HG02970 (cell line): ENCODE measurements at regions not wholly inside any gene's neighbourhood (a gene's known extent, or its start where the extent isn't known, plus 50 kb on each side); places are given as distances from the start of the nearest gene placed in this dataset.

ENCODE experiments used
- ATAC-seq: cut with Tn5 transposase; IDR thresholded peaks from one replicate; pipeline ENCODE4 v1.9.1; 2021; ENCODE audit warnings: mild to moderate bottlenecking, moderate library complexity, moderate number of reproducible peaks; ENCODE audit not compliant: unreplicated experiment, low FRiP score

DNA sequence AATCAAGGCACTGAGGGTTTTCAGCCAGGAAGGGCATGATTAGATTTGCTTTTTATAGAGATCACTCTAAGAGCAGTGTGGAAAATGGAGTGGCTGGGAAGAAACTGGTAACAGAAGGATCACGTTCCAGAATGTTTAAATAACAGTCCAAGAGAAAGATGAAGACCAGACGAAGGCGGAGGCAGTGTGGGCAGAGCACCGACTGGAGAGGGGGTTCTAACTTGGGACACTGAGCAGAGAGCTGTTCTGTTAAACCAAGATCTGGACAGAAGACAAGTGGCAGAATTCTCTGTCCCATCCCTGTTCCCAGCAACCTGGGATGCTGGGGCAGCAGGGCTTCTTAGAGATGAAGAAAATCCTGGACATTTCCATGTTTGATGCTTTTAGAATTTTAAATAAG is 249.1 kb upstream of the NR4A3 start:
- no peak for ATAC-seq

DNA sequence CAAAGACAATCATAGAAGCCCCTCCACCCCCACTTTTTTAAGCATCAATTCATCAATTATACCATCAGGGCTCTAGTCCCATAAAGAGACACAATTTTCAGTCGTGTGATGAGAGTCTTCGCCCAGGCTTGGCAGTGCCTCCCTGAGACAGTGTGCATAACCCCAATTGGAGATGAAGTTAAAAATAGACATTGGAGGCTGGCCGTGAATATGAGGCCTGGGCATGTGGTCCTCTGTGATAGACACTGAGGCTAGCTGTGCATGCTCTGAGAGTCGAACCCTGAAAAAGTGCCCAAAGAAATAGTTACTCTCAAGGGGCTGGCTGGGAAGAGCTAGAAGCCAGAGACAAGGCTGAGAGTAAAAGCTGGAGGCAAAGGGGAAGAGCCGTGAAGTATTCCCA is 248.6 kb upstream of the NR4A3 start:
- ATAC-seq: no peak

DNA sequence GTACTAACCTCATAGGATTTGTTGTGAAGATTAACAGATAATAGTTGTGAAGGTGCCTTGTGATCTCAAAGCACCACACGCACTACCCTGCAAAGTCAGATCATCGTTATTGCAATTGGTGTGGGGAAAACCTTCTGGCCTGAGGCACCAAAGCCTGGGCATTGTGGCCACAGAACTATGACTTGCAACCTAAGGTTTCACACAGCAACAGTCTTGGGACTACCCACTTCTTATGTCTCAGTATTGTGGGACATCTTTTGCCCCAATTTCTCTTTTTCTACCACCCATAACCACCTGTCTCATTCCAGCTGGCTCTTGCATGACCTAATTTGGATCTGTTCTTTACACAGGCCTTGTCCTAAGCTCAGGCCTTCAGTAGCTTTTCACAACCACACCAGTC is 247.8 kb upstream of the NR4A3 start:
- ATAC-seq: no peak

DNA sequence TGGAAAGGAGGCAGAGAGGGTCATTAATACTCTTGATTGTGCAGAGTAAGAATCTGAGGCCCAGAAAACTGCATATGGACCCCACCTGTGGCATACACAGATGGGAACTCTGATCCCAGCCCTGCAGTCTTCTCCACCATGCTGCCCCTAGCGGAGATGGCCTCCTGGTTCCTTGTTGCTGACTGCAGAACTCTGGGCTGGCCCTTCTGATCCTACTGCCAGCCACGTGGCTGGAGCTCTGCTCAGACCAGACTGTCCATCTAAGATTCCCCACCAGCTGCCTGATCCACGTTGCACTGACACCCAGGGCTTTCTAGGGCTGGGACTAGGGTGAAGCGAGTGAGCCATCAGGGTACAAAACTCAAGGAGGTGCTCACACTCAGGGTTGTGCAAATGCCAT is 245.7 kb upstream of the NR4A3 start:
- ATAC-seq: no peak

DNA sequence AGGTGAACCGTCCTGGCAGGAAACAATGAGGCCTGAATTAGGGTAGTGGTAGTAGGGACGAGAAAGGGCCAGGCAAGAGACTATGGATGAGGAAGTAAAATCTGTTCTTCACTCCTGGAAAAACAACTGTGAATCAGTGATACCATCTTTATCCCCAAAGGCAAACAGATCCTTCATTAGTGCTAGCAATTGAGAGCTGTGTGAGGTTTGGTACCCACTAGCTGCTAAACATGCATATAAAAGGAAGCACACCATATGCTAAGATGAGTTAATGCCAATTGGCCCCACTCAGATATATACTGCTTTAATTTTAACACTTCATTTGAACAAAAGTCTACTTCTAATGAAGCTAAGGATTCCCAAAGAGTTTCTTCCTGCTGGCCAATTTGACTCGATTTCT is 244.8 kb upstream of the NR4A3 start:
- ATAC-seq: no peak

DNA sequence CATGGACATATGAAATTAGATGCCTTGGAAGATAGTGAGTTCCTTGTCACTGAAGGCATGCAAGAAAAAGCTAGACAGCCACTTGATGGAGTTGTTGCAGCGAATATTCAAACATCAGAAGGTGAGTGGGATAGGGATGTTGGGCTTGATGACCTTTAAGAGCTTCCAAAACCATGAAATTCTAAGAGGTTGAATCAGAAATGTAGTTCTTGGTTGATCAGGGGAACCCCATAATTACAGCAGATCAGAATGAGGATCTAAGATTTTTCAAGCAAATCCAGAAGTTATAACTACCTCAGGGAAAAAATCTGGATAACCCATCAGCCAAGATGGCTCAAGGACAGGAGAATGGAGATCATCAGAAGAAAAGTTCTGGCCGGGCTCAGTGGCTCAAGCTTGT is 244.3 kb upstream of the NR4A3 start:
- ATAC-seq: no peak

DNA sequence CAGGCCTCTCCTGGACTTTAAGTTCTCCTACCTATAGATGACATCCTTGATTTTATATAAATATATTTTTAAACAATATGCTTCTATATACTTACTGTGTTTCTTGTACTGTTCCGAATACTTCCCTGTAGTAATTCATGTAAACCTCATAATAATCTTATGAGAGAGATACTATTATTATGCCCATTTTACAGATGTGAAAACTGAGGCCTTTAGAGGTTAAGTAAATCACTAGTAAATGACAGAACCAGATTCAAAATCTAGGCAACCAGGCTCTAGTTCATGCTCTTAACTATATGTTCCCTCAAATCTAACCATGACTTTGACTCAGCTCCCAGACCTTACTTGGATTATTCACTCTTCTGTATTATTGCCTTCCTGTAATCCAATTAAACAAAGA is 243.0 kb upstream of the NR4A3 start:
- ATAC-seq: no peak

DNA sequence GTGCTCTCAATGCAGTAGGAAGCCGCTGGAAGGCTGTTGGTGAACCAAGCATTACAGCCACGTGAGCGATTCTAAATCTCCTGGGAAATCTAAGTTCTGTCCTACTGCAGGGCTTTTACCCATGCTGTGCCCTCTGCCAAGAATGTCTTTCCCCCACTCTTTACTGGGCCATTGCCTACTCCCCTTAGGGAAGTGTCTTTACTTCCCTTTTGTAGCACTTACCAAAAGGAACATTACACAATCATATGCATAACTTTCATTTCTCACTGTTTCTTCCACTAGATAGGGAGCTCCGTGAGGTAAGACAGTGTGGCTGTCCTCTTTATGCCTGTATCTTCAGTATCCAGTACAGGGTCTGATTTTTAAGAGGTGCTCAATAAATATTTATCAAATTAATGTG is 241.7 kb upstream of the NR4A3 start:
- ATAC-seq: no peak

DNA sequence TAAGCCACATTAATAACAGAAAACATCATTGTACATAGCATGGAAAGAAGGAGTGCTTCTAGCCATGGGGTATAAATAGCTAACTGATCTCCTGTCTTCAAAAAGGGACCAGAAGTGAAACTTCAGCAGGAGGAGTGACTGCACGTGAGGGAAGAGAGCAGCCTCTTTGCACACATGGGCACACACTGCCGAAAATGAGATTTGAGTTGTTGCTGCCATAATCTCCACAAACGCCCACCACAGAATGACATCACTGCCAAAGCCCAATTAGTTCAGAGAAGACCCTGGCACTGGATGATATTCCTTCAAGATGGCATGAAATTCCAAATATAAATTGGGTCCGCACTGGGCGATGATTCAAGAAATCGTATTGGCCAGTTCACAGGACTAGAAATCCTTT is 238.9 kb upstream of the NR4A3 start:
- no peak for ATAC-seq

DNA sequence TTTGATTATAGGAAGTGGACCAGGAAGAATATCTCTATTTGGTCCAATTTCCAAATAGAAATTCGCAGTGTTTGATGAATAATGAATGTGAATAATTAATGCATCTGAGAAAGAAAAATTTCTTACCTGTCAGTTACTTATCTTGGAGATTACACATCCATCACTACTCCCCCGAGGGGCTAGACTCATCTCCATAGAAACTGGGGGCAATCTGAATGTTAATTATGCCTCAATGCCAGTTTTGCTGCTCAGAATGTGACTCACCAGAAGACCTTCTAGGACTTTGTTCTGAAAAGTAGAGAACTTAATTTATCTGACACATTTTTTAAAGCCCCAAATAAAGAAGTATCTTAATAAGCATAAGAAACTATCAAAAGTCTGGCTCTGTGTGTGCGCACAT is 233.4 kb upstream of the NR4A3 start:
- ATAC-seq: no peak

DNA sequence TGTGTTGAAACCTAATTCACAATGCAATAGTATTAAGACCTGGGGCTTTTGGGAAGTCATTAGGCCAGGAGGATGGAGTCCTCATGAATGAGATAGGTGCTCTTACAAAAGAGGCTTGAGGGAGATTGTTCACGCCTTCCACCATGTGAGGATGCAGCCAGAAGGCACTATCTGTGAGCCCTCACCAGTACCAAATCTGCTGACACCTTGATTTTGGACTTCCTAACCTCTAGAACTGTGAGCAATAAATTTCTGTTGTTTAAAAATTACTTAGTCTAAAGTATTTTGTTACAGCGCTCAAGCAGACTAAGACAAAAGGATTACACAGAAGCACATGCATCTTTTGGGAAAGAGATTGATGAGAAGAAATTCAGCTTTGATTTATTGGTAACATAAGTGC is 232.9 kb upstream of the NR4A3 start:
- no peak for ATAC-seq

DNA sequence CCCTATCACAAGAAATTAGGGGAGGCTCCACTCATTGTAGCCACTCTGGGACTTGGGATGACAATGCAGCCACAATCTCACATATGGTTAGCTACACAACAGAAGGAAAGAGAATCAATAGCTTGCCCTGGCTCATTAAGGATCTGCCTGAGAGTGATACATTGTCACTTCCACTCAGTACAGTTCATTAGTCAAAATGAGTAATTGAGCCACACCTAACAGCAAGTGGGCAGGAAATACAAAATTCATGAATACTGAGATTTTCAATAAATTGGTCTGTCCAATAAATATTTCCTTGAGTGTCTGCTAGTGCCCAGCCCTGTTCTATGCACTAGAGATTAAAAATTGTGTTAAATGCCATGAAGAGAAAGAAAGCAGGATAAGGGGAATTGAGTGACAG is 231.3 kb upstream of the NR4A3 start:
- no peak for ATAC-seq

DNA sequence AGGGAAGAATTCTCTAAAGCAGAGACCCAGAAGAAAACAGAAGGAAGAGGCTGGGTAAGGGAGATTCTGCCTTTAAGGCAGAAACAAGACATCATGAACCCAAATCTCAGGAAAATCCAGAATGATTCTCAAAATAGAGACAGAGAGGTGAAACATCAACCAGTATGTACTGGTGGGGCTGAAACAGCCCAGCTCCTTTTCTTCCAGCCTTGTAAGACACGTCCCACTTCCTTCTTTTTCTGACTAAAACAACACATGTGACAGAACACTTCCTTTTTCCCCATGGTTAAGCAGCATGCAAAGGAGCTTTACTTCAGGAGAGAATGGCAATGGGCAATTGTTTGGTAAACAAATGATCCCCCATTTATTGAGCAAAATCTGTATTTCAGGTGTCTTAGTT is 230.8 kb upstream of the NR4A3 start:
- no peak for ATAC-seq

DNA sequence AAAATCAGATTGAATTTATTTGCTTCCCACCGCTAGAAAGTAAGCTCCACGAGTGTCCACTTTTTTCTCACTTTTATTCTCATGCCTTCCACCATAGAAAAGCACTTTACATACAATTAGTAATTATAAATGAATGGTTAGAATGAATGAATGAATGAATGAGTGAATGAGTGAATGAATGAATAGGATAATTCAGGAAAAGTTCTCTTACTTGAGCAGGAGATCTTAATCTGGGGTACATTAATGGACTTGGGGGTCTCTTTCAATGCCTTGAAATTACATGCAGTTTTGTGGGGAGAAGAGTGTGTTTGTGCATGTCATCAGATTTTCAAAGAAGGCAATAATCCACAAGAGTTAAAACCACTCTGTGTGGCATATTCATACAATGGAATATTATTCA is 229.9 kb upstream of the NR4A3 start:
- no peak for ATAC-seq

DNA sequence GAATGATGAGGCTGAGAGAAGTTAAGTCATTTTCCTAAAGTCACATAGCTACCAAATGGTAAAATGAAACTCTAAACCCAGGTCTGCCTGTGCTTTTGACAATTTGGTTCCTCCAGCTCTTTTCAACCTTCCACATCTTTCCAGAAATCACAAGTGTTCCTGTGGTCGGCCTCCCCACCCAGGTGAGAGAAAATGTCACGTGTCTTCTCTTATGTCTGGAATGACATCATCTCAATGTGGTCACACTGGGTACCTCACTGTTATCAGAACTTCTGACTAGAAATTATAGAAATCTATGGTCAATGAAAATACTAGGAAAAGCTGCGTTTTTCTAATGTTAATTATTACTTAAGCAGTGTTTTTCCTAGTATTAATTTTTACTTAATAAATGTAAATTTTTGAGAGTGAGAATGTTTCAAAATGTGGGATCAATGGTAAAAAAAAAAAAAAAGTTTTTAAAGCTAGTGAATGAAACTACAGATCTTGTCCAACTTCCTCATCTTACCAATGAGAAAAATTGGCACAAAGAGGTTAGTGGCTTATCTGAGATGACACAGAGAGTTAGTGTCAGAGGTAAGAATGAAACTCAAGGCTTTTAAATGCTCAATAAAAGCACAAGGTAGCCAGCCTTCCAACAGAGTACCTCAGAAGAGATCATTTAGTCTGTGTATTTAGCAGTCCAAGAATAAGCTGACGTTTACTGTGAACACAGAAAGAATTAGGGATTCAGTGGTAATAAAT is 228.7 kb upstream of the NR4A3 start:
- ATAC-seq: no peak

DNA sequence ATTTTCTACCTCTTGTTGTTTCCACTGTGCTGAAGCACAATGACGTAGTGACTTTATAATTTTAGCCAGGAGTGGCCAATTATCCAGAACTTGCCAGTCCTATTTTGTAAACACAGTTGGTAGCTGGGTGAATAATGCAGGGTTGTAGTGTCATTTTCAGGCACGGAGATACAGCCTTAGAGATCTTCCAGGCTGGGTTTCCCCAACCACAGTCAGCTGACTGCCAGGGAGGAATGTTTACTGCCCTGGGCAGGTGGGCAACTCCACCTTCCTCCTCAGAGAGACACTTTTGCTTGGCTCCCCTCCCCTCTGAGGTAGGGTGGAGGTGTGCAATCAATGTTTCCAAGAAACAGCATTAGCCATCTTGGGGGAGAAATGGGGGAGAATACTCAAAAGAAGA is 228.1 kb upstream of the NR4A3 start:
- ATAC-seq: no peak

DNA sequence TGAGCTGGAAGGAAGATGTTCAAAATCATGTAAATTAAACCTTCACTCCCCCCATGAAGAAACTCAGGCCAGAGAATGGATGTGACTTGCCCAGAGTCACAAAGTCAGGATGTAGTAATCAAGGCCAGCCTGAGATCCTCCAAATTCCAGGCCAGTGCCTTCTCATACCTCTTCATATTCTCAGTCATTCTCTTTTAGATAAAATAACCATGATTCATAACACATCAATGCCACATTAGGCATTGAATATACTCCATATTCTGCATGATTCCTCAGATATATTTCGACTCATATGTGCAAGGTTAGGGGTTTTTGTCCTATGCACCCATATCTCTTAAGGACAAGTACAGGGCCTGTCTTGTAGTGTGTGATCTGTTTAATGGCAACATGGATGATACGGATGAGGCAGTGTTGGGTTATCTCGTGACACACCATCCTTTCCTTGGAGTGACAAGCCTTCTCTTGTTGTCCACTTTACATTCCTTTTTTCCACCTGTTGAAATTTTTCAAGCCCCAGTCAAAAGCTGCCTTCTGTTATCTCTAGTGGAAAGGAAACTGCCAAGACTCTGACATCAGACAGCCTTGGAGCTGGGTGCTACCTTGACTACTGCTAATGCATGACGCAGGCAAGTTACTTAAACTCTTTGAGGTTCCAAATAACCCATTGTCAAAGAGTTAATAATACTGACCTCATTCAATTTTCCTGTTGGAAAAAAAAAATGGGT is 227.5 kb upstream of the NR4A3 start:
- no peak for ATAC-seq

DNA sequence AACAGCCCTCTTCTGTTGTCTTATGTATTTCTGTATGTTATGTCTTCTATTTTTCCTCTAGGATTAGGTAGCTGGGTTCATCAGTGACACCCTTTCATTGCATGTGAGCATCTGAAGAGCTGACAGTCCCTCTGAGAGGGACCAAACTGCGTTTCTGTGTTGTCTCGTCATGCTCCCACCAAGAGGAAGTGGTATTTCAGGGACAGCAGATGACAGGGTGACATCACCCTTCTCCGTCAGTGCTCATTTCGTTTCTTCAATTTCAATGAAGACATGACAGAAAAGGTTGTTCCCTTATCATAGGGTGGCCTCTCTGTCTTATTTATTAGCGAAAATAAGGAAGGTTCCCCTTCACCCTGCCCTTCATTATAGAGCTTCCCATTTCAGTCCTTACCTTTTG is 225.9 kb upstream of the NR4A3 start:
- ATAC-seq: no peak

DNA sequence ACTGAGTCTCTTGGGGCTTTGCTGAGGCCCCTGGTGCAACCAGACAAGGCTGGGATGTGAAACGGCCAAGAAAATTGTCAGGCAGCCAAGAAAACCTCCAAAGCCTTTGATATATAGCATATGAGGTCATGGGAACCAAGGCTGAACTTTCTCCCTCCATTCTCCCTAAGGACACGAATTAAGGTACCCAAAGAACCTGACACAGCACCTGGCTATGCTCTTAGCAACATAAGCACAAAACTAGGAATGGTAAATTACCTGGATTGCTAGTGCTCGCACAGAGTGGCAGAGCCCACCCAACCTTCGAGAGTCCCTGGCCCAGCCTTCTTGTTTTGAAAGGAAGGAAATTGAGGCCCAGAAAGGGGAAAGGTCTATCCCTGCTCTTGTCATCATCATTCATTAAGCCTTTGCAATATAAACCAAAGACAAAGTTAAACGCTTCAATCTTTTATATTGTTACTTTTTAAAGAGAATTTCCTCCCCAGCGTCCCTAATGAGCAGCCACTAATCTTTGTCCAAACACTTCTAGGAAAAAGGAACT is 220.0 kb upstream of the NR4A3 start:
- no peak for ATAC-seq

DNA sequence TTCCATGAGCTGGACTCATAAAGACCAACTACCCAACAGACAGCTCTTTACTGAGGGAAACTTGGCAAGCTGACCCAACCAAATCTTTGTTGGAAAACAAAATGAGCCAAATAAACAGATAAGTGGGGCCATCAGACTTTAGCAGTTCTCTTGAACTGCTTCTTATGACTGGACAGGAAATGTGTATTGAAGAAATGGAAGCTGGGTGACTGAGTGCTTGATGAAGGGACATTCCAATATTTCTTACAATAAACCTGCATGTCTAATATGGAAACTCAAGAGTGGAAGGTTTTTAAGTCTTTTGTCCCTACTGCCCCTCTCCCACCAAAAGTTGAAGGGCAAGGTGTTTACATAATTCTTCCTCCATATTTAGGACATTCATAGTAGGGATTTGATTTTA is 218.8 kb upstream of the NR4A3 start:
- no peak for ATAC-seq

DNA sequence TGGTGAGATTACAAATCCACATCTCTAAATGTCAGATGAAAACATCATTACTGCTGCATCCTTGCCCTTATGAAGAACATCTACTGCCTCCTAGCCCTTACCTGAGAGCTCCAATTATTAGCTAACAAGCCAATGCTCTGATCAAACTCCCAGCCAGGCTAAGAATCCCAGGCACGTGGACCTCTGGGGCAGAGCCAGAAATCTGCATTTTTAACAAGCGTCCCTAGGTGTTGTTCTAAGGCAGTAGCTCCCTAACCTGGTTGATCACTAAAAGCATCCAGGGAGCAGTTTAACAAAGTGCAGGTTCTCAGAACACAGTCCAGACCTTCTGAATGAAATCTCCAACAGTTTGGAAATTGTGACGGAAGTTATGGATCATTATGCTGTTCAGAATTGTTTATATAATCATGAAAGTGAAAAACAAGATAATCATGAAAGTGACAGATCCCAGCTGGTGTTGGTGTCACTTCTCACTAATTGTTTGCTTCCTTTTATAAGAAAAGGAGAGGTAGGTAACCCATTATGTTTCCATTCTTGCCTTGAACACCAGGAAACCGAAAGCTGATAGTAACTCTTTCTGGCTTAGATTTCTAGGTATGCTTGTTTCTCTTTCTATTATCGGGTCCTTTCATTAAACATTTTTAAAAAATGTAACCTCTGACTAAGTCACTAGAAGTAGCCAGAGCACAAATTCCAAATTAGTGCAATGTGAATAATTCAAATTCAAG is 216.5 kb upstream of the NR4A3 start:
- no peak for ATAC-seq
